ENCODE measurements at regions not wholly inside any gene's neighbourhood (a gene's known extent, or its start where the extent isn't known, plus 50 kb on each side); places are given as distances from the start of the nearest gene placed in this dataset.

- no peak for TF ChIP-seq CHD7 (IDR thresholded peaks at IDR 0.05; ENCODE audit: insufficient replicate concordance, low read length)
These were observed 56.6 kb upstream of the PPM1B start (continued) for GRCh38 chr2:44112096-44112495.
